ENCODE measurements at regions not wholly inside any gene's neighbourhood (a gene's known extent, or its start where the extent isn't known, plus 50 kb on each side); places are given as distances from the start of the nearest gene placed in this dataset.

- Histone ChIP-seq H2AFZ (ENCODE audit: low read depth, low read length) (no peak overlapping the region), H3K79me2 (ENCODE audit: low read length) (no peaks in the 10 kb centered on the region), H3K9me3 (ENCODE audit: insufficient read depth, low read length) (no peaks in the 10 kb centered on the region), H3K36me3 (replicated peaks; ENCODE audit: low read depth, low read length) (no peaks in the 10 kb centered on the region), H3K4me3 (ENCODE audit: low read length) (no peak overlapping the region), H4K20me1 (ENCODE audit: insufficient read depth, low read length) (no peaks in the 10 kb centered on the region), H3K4me2 (ENCODE audit: low read length) (no peak overlapping the region), H3K4me1 (ENCODE audit: low read length) (peaks cover 7% of the 10 kb centered on the region), H3K27ac (ENCODE audit: low read length) (no peak overlapping the region), H3K27me3 (ENCODE audit: low read depth, low read length) (peaks cover 7% of the 10 kb centered on the region; the same call in 1 of the 2 replicates), H3K9ac (ENCODE audit: low read length) (no peak overlapping the region)
- TF ChIP-seq EZH2phosphoT487 (IDR thresholded peaks at IDR 0.05; ENCODE audit: low read depth) (no peak), CTCF (IDR thresholded peaks at IDR 0.05; ENCODE audit: low read depth, low read length) (no peak)
Measured at GRCh38 chr16:49914657-49915056, 58.7 kb upstream of the ZNF423 start.

- TF ChIP-seq CTCF (IDR thresholded peaks at IDR 0.05; ENCODE audit: low read depth, low read length): 0 out of 2 replicates have a peak, but pooled peaks have one; percentile 3
- no peak for TF ChIP-seq EZH2phosphoT487 (IDR thresholded peaks at IDR 0.05; ENCODE audit: low read depth)
- Histone ChIP-seq H3K9ac (ENCODE audit: low read length) (no peak overlapping the region), H3K79me2 (ENCODE audit: low read length) (no peaks in the 10 kb centered on the region), H3K9me3 (ENCODE audit: insufficient read depth, low read length) (no peaks in the 10 kb centered on the region), H3K4me1 (ENCODE audit: low read length) (peaks cover 7% of the 10 kb centered on the region), H3K36me3 (replicated peaks; ENCODE audit: low read depth, low read length) (no peaks in the 10 kb centered on the region), H3K27me3 (ENCODE audit: low read depth, low read length) (peaks cover 14% of the 10 kb centered on the region; the same call in 1 of the 2 replicates), H3K4me2 (ENCODE audit: low read length) (no peak overlapping the region), H4K20me1 (ENCODE audit: insufficient read depth, low read length) (no peaks in the 10 kb centered on the region), H3K4me3 (ENCODE audit: low read length) (no peak overlapping the region), H3K27ac (ENCODE audit: low read length) (no peak overlapping the region), H2AFZ (ENCODE audit: low read depth, low read length) (no peak overlapping the region)
Measured at GRCh38 chr16:49918257-49918656, 62.3 kb upstream of the ZNF423 start.

GRCh38 chr16:49919327-49919726, 63.4 kb upstream of the ZNF423 start:
- no peak overlapping the region for H2AFZ ChIP-seq (ENCODE audit: low read depth, low read length)
- H4K20me1 ChIP-seq (ENCODE audit: insufficient read depth, low read length): no peaks in the 10 kb centered on the region
- no peaks in the 10 kb centered on the region for H3K79me2 ChIP-seq (ENCODE audit: low read length)
- peaks cover 9% of the 10 kb centered on the region for H3K27me3 ChIP-seq (ENCODE audit: low read depth, low read length)
- no peak overlapping the region for H3K9ac ChIP-seq (ENCODE audit: low read length)
- H3K4me1 ChIP-seq (ENCODE audit: low read length): peaks cover 2% of the 10 kb centered on the region; the same call in 1 of the 2 replicates
- H3K4me2 ChIP-seq (ENCODE audit: low read length): no peak overlapping the region
- no peaks in the 10 kb centered on the region for H3K36me3 ChIP-seq (replicated peaks; ENCODE audit: low read depth, low read length)
- H3K4me3 ChIP-seq (ENCODE audit: low read length): no peak overlapping the region
- no peak overlapping the region for H3K27ac ChIP-seq (ENCODE audit: low read length)
- H3K9me3 ChIP-seq (ENCODE audit: insufficient read depth, low read length): no peaks in the 10 kb centered on the region
- TF ChIP-seq CTCF (IDR thresholded peaks at IDR 0.05; ENCODE audit: low read depth, low read length): no peak
- no peak for TF ChIP-seq EZH2phosphoT487 (IDR thresholded peaks at IDR 0.05; ENCODE audit: low read depth)

GRCh38 chr16:49920397-49920796, 64.5 kb upstream of the ZNF423 start:
- H3K9ac ChIP-seq (ENCODE audit: low read length): no peak overlapping the region
- H3K27ac ChIP-seq (ENCODE audit: low read length): no peak overlapping the region
- peaks cover 14% of the 10 kb centered on the region for H3K27me3 ChIP-seq (ENCODE audit: low read depth, low read length)
- H2AFZ ChIP-seq (ENCODE audit: low read depth, low read length): no peak overlapping the region
- H3K4me1 ChIP-seq (ENCODE audit: low read length): no peaks in the 10 kb centered on the region
- no peaks in the 10 kb centered on the region for H3K36me3 ChIP-seq (replicated peaks; ENCODE audit: low read depth, low read length)
- no peaks in the 10 kb centered on the region for H3K79me2 ChIP-seq (ENCODE audit: low read length)
- no peak overlapping the region for H3K4me2 ChIP-seq (ENCODE audit: low read length)
- no peaks in the 10 kb centered on the region for H4K20me1 ChIP-seq (ENCODE audit: insufficient read depth, low read length)
- TF ChIP-seq CTCF (IDR thresholded peaks at IDR 0.05; ENCODE audit: low read depth, low read length) (no peak), EZH2phosphoT487 (IDR thresholded peaks at IDR 0.05; ENCODE audit: low read depth) (no peak)
- H3K4me3 ChIP-seq (ENCODE audit: low read length): no peak overlapping the region
- H3K9me3 ChIP-seq (ENCODE audit: insufficient read depth, low read length): no peaks in the 10 kb centered on the region

Measured in OCI-LY3 (cell line).